HG02852 (cell line): ENCODE measurements at regions not wholly inside any gene's neighbourhood (a gene's known extent, or its start where the extent isn't known, plus 50 kb on each side); places are given as distances from the start of the nearest gene placed in this dataset.
"Not testable (repeated sequence)": the region's sequence is repeated elsewhere in the genome, so short reads cannot be mapped to it uniquely, and the experiment has no call there.

Experiments
- ATAC-seq: cut with Tn5 transposase; IDR thresholded peaks from one replicate; pipeline ENCODE4 v1.9.1; 2021; ENCODE audit warnings: mild to moderate bottlenecking, moderate library complexity; ENCODE audit not compliant: unreplicated experiment

DNA sequence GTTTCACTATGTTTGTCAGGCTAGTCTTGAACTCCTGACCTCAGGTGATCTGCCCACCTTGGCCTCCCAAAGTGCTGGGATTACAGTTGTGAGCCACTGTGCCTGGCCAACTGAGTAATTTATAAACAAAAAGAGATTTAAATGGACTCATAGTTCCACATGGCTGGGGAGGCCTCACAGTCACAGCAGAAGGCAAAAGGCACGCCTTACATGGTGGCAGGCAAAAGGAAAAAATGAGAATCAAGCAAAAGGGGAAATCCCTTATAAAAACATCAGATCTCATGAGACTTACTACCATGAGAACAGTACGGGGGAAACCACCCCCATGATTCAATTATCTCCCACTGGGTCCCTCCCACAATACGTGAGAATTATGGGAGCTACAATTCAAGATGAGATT lies 73.2 kb upstream of the TIAM1 start:
- not testable (repeated sequence) for ATAC-seq

DNA sequence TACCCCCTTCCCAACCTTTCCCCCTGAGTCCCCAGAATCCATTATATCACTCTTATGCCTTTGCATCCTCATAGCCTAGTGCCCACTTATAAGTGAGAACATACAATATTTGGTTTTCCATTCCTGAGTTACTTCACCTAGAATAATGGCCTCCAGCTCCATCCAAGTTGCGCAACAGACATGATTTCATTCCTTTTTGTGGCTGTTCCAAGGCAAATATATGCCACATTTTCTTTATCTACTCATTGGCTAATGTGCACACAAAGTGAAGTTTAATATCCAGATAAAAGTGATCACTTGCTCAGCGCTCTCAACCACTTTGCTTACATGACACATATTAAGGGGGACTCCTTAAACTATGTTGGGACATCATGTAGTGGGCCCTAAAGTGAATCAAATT lies 72.4 kb upstream of the TIAM1 start:
- ATAC-seq = no peak

DNA sequence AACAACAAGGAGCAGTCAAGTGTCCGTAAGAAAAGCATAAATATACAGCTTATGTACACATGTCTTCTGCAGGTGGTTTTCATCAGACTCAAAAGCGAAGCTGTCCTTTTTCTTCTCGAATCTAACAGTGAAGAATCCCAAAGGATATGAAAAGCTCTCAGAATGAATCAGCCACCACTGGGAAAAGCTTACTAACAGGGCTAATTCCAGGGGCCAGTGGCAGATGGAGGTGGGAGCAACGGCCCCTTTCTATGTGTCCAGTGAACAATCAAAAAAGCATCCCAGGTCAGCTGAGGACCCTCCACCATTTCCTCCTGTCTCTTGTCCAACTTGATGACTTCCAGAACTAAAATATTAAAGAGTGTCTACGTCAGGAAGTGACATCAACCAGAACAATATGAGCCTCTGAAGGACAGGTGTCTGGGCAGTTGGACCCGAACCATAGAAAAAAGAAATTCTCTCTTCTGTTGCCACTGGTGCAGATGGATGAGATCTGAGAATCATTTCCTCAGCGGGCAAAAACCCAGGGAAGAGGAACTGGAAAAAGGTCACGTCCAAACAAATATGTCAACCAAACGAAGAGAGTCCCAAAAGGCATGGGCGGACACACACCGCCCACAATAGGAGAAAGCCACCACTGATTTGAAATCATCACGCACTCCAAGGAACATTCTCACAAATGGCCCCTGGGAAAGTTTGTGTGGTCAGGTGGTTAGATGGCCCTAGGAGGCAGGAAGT lies 70.4 kb upstream of the TIAM1 start:
- no peak for ATAC-seq

DNA sequence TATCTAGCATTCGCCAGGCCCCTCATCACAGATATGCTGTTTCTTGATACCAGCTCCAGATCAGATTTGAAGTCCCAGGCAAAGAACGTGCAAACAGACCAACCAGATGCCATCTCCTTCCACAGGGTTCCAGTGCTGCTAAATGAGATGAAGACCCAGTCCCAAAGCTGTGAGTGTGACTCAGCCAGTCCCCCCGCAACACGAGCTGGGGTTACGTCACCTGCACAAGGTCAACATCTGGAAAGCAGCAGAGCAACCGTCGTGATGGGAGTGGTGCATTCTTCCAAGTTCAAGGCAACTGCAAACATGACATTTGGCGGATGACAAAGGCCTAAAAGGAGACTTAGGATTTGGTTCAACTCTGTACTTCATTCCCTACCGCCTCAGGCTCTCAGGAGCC lies 69.6 kb upstream of the TIAM1 start:
- no peak for ATAC-seq

DNA sequence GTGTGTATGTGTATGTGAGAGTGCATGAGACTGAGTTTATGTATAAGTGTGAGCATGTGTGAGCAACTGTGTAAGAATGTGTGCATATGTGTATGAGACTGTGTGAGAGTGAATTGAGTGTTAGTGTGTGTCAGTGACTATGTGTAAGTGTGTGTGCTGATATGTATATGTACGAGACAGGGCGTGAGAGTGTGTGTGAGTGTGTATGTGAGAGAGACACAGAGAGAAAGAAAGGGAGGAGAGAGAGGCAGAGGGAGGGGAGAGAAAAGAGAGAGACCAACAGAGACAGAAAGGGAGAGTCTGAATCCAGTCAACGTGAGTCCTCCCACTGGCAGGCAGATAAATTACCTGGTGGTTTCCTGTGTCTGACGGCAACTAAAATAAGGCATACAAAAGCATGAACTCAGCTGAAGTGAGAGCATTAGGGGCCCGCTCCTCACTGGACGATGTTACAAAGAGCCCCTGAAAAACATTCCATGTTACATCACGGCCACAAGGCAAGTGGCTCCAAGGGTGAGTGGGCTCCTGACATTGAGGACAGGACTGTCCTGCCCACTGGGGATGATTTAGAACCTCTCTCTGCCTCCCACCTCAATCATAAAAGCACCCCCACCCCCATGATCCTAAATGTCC lies 66.6 kb upstream of the TIAM1 start:
- ATAC-seq = no peak

DNA sequence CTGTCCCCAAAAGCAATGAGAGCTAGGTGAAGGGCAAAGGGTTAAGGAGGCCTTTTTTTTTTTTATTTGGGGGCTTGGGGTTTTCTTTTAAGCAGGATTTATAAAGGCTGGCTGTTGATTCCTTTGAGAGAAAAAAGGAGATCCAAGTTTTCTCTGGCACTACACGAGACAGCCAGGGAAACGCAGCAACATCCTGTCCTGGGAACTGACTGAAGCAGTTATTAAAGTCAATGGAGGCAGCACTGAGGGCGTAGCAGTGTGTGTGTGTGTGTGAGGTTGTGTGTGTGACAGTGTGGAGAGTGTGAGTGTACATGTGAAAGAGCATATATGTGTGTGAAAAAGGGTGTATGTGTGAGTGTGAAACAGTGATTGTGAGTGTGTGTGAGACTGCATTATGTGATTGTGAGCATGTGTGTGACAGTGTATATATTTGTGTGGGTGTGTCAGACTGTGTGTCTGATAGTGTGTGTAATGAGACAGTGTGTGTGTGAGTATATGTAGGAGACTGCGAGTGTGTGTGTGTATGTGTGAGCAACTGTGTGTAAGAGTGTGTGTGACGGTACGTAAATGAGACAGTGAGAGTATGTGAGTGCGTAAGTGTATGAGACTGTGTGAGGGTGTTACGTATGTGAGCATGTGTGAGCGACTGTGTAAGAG lies 65.9 kb upstream of the TIAM1 start:
- ATAC-seq = no peak

DNA sequence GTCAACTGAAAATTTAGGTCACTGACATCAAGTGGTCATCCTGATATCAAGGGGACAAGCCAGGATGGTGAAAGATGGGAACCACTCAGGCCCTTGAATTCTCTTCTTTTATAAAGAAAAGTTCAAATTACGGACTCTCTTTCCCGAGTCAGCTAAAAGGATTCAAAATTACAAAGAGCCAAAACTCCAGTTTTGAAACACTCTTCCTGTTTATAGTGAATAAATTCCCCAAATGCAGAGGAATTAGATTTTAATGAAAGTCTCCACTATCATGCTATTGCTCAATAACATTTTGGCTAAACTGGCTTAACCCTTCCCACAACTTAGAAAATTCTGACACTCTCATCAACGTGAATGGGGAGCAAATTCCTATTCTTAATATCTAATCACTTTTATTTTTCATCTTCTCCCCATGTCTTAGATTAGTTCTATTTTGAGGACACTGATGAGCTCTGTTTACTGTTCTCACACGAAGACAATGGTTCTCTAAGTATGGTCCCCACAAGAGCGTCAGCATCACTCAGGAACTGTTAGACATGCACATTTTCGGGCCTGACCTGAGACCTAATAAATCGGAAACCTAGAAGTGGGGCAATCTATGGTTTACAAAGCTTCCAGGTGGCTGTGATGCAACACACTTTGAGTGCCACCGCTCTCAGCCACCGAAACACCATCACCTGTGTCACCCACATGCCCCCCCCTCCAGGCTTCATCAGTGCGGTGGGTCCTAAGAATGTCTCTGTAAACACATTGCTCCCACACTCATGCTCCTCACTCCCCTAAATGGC lies 64.4 kb upstream of the TIAM1 start:
- no peak for ATAC-seq

DNA sequence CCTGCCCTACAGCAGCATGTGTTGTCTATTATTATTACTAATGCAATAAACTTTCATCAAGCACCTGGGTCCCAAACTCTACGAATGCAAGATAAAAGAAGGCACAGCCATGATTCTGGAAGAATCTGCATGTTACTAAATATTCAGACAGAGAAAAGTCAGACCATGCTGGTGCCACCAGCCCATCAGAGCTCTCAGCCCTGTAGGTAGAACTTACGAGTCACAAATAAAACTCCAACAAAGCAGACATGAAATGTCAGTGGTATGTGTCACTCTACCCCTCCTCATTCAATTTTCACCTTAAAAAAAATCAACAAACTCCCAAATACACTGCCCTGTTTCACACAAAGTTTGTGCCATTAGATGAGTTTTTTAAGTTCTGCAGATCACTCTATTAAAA lies 62.4 kb upstream of the TIAM1 start:
- no peak for ATAC-seq

DNA sequence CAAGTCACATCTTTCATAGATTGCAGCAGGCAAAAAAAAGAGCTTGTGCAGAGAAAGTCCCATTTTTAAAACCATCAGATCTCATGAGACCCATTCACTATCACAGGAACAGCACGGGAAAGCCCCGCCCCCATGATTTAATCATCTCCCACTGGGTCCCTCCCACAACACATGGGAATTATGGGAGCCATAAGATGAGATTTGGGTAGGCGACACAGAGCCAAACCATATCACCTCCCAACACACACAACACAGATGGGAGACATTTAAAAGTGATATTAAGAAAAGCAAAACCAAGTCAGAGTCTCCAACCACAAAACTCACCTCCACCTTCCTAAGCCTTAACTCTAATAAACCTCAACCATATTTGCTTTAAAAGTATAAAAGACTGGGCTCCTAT lies 61.5 kb upstream of the TIAM1 start:
- no peak for ATAC-seq

DNA sequence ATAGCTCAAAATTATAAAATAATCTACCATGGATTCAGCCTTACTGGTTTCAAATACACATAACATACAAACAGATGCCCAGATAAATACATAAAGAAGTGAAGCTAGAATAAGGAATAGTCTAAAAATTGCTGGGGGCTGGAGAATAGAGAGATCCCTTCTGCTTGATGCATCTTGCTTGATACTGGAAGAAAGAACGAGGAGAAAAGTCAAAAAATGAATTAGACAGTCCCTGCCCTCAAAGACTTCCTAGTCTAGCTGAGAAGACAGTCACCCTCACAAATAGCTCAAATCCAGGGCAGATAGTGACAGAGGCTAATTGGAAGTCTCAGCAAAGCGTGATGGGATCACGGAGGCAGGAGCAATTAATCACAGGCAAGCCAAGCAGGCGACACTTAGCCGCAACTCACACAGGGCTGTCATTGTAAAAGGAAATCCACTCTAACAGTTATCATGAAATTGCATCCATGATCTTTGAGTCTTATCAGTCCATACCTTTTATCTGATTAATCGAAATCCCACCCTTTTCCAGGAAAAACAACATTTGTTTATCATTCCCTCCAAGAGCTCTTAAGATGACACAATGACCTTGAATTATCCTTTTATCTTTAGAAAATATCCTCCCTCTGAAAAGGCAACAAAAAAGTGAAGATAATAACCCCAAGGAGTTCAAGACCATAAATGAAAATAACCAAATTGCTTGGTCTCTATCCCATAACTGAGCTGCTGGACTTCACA lies 59.7 kb upstream of the TIAM1 start:
- no peak for ATAC-seq

DNA sequence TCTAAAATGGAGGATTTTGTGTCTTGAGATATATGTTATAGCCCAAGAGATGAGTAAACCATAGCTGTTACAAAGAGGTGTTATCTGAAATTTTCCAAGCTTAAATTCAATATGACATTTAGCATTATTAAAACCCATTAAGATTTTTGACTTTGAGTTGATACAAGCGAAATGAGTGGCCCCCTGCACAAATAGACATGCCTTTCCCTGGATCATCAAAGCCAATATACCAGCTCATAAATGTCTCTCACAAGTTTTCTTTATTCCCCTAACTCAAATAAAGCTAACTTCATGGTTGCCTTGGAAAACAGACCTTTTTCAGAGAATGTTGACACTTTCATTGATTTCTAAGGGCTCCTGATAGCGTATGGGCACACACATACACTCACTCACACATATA lies 55.5 kb upstream of the TIAM1 start:
- ATAC-seq = no peak

DNA sequence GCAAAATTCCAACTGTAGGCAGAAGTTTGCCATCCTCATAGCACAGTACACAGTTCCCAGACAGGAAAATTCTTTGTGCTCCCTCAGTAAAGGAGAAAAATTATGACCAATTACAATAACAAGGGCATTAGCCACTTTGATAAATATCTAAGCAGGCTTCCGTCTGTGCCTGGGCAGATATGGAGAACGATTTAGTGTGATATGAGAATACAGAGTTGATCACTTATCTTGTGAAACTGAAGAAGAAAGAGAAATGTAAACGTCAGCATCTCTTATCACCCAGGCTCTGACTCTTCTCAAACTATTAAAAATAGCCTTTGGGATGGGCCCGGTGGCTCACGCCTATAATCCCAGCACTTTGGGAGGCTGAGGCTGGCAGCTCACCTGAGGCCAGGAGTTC lies 54.5 kb upstream of the TIAM1 start:
- no peak for ATAC-seq

DNA sequence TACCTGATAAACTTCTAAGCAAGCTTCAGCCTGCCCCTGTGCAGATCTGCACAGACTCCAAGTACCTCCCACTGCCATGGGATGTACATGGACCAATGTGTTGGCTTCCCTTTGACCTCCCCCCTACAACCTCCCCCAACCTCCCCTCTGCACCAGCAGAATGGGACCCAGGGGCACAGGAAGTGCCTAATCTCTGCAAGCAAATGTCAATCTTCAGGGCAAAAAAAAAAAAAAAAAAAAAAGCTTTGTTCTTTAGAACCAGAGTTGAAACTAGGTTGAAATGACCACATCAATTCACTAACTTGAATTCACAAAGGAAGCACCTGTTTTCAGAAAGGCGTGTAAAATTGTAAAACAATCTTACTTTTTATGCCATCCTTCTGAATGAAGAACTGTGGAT lies 53.9 kb upstream of the TIAM1 start:
- no peak for ATAC-seq

DNA sequence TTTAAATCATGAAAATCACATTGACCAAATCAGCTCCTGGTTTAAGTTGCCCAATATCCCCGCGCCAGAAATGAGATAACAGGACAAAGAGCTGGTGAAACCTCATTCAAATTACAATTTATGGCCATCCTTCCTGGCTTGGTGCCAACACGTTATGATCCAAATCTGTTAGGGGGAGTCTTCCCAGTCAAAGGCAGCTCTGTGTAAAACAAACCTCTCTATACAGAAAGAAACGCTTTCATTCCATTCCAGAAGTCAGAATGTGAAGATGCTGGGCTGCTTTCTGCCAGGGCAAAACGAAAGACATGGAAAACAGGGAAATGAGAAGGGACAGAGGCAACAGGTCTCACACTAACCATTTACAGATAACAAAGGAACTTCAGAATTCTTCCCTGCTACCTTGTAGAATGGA lies 53.5 kb upstream of the TIAM1 start:
- no peak for ATAC-seq

DNA sequence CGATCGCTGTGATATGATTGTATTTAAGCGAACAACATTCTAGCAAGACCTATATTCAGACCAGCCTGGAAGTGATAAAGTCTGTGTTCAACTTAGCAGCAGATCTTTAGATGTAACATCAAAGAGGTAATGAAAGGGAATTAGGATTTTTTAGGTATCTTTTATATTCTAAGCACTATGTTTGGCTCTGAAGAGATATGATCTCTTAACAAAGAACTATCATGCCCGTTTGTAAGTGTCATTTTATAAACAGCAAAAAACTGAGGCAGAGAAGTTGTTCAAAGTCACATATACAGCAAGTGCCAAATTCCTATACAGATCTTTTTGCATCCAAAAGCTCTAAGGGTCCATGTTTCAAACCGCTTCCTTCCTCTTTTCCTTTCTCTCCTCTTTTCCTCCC lies 53.0 kb upstream of the TIAM1 start:
- no peak for ATAC-seq

DNA sequence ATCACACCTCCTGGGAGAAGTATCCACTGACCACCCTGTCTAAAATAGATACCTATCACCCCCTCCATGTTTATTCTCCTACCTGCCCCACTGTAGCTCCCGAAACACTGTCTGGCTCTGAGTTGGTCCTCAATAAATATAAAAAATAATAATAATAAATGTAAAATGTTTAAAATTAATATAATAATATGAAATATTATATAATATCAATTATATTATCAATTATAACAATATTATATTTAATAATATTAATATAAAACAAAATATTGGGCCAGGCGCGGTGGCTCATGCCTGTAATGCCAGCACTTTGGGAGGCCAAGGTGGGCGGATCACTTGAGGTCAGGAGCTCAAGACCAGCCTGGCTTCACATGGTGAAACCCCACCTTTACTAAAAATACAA lies 52.3 kb upstream of the TIAM1 start:
- ATAC-seq = no peak

DNA sequence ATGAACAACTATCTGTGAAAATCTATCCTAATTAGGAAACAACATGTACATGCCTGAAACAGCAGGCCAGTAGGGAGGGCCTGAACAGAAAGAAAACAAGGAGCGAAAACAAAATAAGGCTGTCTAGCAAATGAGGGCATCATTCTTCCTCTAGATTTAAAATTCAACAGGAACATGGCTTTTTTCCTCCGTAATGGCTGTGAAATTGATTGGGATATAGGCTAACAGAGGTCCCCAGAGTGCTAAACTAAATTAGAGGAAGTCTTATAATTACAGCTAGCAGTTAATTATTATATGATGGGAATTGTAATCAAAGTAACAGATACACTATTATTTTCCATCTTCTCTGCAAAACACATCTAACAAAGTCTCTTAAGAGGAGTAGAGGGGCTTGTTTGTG lies 51.7 kb upstream of the TIAM1 start:
- no peak for ATAC-seq

DNA sequence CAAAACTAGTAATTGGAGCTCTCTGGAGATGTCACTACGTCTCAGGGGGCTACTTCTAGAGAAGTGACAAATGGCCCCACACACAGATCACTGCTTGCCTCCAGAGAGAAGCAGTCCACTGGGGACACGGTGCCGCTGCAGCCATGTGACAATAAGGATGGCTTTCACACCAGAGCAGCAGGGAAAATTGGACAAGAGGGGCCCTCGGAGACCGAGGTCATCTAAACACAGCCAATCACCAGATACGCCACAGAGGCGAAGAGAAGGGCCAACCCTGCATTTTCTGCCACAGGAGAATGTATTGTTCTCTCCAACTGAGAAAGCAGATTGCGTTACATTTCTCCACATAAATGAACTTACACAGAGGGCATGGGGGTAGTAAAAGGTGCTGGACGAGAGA lies 51.2 kb upstream of the TIAM1 start:
- no peak for ATAC-seq

DNA sequence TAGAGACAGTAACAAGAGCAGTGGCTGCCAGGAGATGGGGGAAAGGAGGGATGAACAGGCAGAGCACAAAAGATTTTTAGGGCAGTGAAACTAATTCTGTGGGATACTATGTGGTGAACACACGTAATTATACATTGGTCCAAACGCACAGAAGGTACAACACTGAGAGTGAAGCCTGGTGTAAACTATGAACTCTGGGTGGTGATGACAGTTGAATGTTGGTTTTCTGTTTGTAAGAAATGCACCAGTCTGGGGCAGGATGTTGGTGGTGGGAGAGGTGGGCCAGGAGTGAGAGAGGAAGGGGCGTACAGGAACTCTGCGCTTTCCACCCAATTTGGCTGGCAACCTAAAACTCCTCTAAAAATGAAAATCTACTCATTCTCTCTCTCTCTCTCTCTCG lies 50.2 kb upstream of the TIAM1 start:
- no peak for ATAC-seq
